ENCODE measurements at regions not wholly inside any gene's neighbourhood (a gene's known extent, or its start where the extent isn't known, plus 50 kb on each side); places are given as distances from the start of the nearest gene placed in this dataset.

DNA sequence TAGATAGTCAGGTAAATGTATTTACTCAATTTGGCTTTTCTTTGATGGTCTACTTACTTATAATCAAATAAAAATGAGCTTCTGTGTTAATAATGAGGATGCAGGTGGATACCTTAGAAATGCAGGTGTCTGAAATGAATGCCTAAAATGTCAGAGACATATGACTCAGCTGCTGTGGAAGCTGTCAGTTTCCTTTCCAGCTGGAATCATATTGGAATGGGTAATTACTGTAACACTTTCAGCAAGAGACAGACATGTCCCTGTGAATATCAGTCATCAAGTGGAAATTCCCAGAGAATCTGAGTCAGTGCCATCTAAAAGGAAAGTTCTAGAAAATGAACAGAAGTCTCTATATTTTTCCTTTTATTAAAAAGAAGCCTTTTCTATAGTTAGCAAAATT lies 783.0 kb upstream of the AADAT start:
- no peaks in the 10 kb centered on the region for H3K9me3 ChIP-seq (ENCODE audit: low read length)
- H2AFZ ChIP-seq (ENCODE audit: low read depth, low read length): no peak overlapping the region
- H3K27me3 ChIP-seq (ENCODE audit: insufficient read depth, low read depth, low read length): no peaks in the 10 kb centered on the region

DNA sequence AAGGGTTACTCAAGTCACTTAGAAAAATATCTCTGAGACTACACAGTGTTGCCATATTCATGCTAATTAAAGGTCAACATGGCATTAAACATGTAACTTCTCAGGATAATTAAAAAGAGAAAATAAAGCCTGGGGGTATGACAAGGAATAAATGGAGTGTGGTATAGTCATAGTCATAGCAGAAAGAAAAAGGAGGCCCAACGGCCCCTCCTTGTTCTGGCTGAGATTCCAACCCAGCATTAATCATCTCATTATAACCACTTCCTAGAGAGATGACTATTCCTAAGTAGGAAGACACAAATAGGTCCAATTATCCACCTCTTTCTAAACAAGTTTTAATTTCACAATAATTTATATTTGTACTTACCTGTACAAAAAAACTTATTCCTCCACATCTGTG lies 778.4 kb upstream of the AADAT start:
- no peaks in the 10 kb centered on the region for H3K9me3 ChIP-seq (ENCODE audit: low read length)
- TF ChIP-seq POLR2AphosphoS5 (IDR thresholded peaks at IDR 0.05) (no peak), RAD21 (conservative IDR thresholded peaks at IDR 0.05) (no peak)
- TF ChIP-seq, protein P1, sequence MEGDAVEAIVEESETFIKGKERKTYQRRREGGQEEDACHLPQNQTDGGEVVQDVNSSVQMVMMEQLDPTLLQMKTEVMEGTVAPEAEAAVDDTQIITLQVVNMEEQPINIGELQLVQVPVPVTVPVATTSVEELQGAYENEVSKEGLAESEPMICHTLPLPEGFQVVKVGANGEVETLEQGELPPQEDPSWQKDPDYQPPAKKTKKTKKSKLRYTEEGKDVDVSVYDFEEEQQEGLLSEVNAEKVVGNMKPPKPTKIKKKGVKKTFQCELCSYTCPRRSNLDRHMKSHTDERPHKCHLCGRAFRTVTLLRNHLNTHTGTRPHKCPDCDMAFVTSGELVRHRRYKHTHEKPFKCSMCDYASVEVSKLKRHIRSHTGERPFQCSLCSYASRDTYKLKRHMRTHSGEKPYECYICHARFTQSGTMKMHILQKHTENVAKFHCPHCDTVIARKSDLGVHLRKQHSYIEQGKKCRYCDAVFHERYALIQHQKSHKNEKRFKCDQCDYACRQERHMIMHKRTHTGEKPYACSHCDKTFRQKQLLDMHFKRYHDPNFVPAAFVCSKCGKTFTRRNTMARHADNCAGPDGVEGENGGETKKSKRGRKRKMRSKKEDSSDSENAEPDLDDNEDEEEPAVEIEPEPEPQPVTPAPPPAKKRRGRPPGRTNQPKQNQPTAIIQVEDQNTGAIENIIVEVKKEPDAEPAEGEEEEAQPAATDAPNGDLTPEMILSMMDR (IDR thresholded peaks at IDR 0.05; ENCODE audit: poor library complexity, severe bottlenecking): no peak
- no peak overlapping the region for H3K9ac ChIP-seq (ENCODE audit: low read length)
- H2AFZ ChIP-seq (ENCODE audit: low read depth, low read length): no peak overlapping the region
- no peak overlapping the region for H3K27ac ChIP-seq (ENCODE audit: low read length)
- H3F3A ChIP-seq (ENCODE audit: insufficient read depth, low read length, poor library complexity, severe bottlenecking): no peaks in the 10 kb centered on the region
- no peaks in the 10 kb centered on the region for H3K9me2 ChIP-seq (ENCODE audit: insufficient read depth, low read length)
- no peak overlapping the region for H3K4me3 ChIP-seq (ENCODE audit: low read length)
- no peaks in the 10 kb centered on the region for H3K36me3 ChIP-seq (ENCODE audit: insufficient read depth, low read length)
- H3K27me3 ChIP-seq (ENCODE audit: insufficient read depth, low read depth, low read length): no peaks in the 10 kb centered on the region
- no peaks in the 10 kb centered on the region for H3K79me2 ChIP-seq (replicated peaks; ENCODE audit: insufficient read depth, low read length)
- H4K20me1 ChIP-seq (ENCODE audit: insufficient read depth): no peaks in the 10 kb centered on the region
- H3K4me2 ChIP-seq (ENCODE audit: low read length): no peak overlapping the region

More for the DNA sequence above, 783.0 kb upstream of the AADAT start:
- H3K36me3 ChIP-seq (ENCODE audit: insufficient read depth, low read length): no peaks in the 10 kb centered on the region
- no peak overlapping the region for H3K4me3 ChIP-seq (ENCODE audit: low read length)
- H3F3A ChIP-seq (ENCODE audit: insufficient read depth, low read length, poor library complexity, severe bottlenecking): no peaks in the 10 kb centered on the region
- H3K27ac ChIP-seq (ENCODE audit: low read length): peak overlapping the region; percentile 32
- no peaks in the 10 kb centered on the region for H3K79me2 ChIP-seq (replicated peaks; ENCODE audit: insufficient read depth, low read length)
- no peaks in the 10 kb centered on the region for H4K20me1 ChIP-seq (ENCODE audit: insufficient read depth)
- TF ChIP-seq, protein P2, sequence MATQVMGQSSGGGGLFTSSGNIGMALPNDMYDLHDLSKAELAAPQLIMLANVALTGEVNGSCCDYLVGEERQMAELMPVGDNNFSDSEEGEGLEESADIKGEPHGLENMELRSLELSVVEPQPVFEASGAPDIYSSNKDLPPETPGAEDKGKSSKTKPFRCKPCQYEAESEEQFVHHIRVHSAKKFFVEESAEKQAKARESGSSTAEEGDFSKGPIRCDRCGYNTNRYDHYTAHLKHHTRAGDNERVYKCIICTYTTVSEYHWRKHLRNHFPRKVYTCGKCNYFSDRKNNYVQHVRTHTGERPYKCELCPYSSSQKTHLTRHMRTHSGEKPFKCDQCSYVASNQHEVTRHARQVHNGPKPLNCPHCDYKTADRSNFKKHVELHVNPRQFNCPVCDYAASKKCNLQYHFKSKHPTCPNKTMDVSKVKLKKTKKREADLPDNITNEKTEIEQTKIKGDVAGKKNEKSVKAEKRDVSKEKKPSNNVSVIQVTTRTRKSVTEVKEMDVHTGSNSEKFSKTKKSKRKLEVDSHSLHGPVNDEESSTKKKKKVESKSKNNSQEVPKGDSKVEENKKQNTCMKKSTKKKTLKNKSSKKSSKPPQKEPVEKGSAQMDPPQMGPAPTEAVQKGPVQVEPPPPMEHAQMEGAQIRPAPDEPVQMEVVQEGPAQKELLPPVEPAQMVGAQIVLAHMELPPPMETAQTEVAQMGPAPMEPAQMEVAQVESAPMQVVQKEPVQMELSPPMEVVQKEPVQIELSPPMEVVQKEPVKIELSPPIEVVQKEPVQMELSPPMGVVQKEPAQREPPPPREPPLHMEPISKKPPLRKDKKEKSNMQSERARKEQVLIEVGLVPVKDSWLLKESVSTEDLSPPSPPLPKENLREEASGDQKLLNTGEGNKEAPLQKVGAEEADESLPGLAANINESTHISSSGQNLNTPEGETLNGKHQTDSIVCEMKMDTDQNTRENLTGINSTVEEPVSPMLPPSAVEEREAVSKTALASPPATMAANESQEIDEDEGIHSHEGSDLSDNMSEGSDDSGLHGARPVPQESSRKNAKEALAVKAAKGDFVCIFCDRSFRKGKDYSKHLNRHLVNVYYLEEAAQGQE (IDR thresholded peaks at IDR 0.05; ENCODE audit: borderline replicate concordance): peak; percentile 100
- TF ChIP-seq EP300 (conservative IDR thresholded peaks at IDR 0.05; ENCODE audit: poor library complexity, severe bottlenecking) (peak; percentile 98), EZH2 (IDR thresholded peaks at IDR 0.05; ENCODE audit: borderline replicate concordance, insufficient read depth, low read length, poor library complexity, severe bottlenecking) (no peak), RAD21 (conservative IDR thresholded peaks at IDR 0.05) (no peak), SMC3 (conservative IDR thresholded peaks at IDR 0.05; ENCODE audit: poor library complexity) (no peak), MXI1 (conservative IDR thresholded peaks at IDR 0.05; ENCODE audit: poor library complexity, severe bottlenecking) (no peak), POLR2AphosphoS5 (IDR thresholded peaks at IDR 0.05) (peak; percentile 95), TAF1 (IDR thresholded peaks at IDR 0.05; ENCODE audit: low read depth) (no peak)
- TF ChIP-seq, protein P1 (IDR thresholded peaks at IDR 0.05; ENCODE audit: poor library complexity, severe bottlenecking): no peak
- H3K9ac ChIP-seq (ENCODE audit: low read length): no peak overlapping the region
- H3K9me2 ChIP-seq (ENCODE audit: insufficient read depth, low read length): no peaks in the 10 kb centered on the region
- no peak overlapping the region for H3K4me2 ChIP-seq (ENCODE audit: low read length)
